ENCODE measurements at regions not wholly inside any gene's neighbourhood (a gene's known extent, or its start where the extent isn't known, plus 50 kb on each side); places are given as distances from the start of the nearest gene placed in this dataset.

DNA sequence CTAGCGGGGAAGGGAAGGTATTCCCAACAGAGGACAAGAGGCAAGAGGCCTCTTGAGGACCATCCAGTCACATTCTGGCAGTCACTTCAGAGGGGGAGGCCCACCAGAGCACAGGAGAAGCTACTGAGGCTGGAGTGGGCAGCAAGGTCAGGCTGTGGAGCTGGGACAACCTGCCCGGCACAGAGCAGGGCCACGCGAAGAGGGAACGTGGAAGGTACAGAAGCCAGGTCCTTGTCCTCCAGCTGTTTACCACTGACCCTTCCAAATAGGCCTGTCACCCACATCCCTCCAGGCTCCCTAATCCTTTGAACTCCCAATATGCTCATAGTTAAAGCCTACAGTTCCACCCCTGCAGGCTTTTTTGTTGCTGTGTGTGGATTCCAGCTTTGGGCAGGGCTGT lies 76.9 kb downstream of the IGLL1 start:
- H3K4me1 Mint-ChIP-seq = peaks cover 50% of the 10 kb centered on the region
- no peaks in the 10 kb centered on the region for H3K9me3 Mint-ChIP-seq
- H3K27me3 Mint-ChIP-seq (ENCODE audit: low read depth) = peaks cover 6% of the 10 kb centered on the region
- TF ChIP-seq, protein P1, sequence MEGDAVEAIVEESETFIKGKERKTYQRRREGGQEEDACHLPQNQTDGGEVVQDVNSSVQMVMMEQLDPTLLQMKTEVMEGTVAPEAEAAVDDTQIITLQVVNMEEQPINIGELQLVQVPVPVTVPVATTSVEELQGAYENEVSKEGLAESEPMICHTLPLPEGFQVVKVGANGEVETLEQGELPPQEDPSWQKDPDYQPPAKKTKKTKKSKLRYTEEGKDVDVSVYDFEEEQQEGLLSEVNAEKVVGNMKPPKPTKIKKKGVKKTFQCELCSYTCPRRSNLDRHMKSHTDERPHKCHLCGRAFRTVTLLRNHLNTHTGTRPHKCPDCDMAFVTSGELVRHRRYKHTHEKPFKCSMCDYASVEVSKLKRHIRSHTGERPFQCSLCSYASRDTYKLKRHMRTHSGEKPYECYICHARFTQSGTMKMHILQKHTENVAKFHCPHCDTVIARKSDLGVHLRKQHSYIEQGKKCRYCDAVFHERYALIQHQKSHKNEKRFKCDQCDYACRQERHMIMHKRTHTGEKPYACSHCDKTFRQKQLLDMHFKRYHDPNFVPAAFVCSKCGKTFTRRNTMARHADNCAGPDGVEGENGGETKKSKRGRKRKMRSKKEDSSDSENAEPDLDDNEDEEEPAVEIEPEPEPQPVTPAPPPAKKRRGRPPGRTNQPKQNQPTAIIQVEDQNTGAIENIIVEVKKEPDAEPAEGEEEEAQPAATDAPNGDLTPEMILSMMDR (IDR thresholded peaks at IDR 0.05; ENCODE audit: unreplicated experiment in 3 of 3) = no peak
- H3K27ac Mint-ChIP-seq = peak overlapping the region; percentile 70 to 98 (median 98)
- H3K4me3 Mint-ChIP-seq = no peak overlapping the region
- H3K36me3 Mint-ChIP-seq (ENCODE audit: low read depth) = no peaks in the 10 kb centered on the region

GRCh38 chr22:23501708-23502107 lies 78.4 kb downstream of the IGLL1 start:
- H3K4me3 Mint-ChIP-seq = no peak overlapping the region
- TF ChIP-seq, protein P1 (IDR thresholded peaks at IDR 0.05; ENCODE audit: unreplicated experiment in 3 of 3) = no peak
- H3K9me3 Mint-ChIP-seq = no peaks in the 10 kb centered on the region
- peaks cover 41% of the 10 kb centered on the region for H3K4me1 Mint-ChIP-seq
- peak overlapping the region in 1 of 3 experiments; percentile 85 for H3K27ac Mint-ChIP-seq
- H3K27me3 Mint-ChIP-seq (ENCODE audit: low read depth) = peaks cover 6% of the 10 kb centered on the region
- no peaks in the 10 kb centered on the region for H3K36me3 Mint-ChIP-seq (ENCODE audit: low read depth)

GRCh38 chr22:23501261-23501619 lies 78.8 kb downstream of the IGLL1 start:
- H3K27ac Mint-ChIP-seq = peak overlapping the region in 2 of 3 experiments; percentile 75 to 85
- peaks cover 6% of the 10 kb centered on the region for H3K27me3 Mint-ChIP-seq (ENCODE audit: low read depth)
- H3K36me3 Mint-ChIP-seq (ENCODE audit: low read depth) = no peaks in the 10 kb centered on the region
- no peak overlapping the region for H3K4me3 Mint-ChIP-seq
- H3K9me3 Mint-ChIP-seq = no peaks in the 10 kb centered on the region
- H3K4me1 Mint-ChIP-seq = peaks cover 41% of the 10 kb centered on the region
- TF ChIP-seq, protein P1 (IDR thresholded peaks at IDR 0.05; ENCODE audit: unreplicated experiment in 3 of 3) = no peak

DNA sequence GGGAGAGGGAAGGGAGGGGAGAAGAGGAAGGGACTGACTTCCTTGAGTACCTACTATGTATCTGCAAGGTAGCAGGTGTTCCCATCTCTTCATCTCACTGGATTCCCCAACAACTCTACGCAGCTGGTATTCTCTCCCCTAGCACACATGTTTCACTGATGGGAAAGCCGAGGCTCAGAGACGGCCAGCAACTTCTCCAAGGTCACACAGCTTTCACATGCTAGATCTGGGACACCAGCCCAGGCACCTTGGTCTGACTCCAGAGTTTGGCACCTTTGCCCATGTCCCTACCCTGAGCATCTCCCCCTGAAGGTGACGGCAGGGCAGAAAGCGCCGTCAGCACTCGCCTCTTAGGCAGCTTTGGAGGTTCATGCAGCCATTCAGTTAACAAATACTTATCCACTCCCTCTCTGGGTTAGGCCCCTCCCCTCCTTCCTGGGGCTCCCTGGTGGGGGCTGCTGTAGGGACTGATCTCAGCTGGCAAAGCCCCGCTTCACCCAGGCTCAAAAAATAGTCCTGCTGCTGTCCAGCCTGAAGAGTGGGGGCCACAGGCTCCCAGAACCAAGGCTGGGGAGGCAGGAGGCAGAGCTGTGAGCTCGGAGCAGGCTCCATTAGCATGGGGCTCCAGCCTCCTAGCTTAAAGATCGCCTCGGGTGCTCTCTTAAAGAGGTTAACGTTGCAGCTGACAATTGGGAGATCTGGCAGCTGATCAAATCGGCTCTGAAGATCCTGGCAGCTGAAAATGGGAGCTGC lies 79.4 kb downstream of the IGLL1 start:
- peaks cover 6% of the 10 kb centered on the region for H3K27me3 Mint-ChIP-seq (ENCODE audit: low read depth)
- peak overlapping the region in 2 of 3 experiments; percentile 85 to 87 for H3K27ac Mint-ChIP-seq
- no peaks in the 10 kb centered on the region for H3K9me3 Mint-ChIP-seq
- peaks cover 40% of the 10 kb centered on the region for H3K4me1 Mint-ChIP-seq
- no peak overlapping the region for H3K4me3 Mint-ChIP-seq
- TF ChIP-seq, protein P1 (IDR thresholded peaks at IDR 0.05; ENCODE audit: unreplicated experiment in 3 of 3) = no peak
- no peaks in the 10 kb centered on the region for H3K36me3 Mint-ChIP-seq (ENCODE audit: low read depth)

GRCh38 chr22:23499845-23500500 lies 80.1 kb downstream of the IGLL1 start:
- peaks cover 6% of the 10 kb centered on the region for H3K27me3 Mint-ChIP-seq (ENCODE audit: low read depth)
- peak overlapping the region in 2 of 3 experiments; percentile 71 to 85 for H3K27ac Mint-ChIP-seq
- peaks cover 37% of the 10 kb centered on the region for H3K4me1 Mint-ChIP-seq
- TF ChIP-seq, protein P1 (IDR thresholded peaks at IDR 0.05; ENCODE audit: unreplicated experiment in 3 of 3) = no peak
- no peaks in the 10 kb centered on the region for H3K9me3 Mint-ChIP-seq
- H3K36me3 Mint-ChIP-seq (ENCODE audit: low read depth) = no peaks in the 10 kb centered on the region
- no peak overlapping the region for H3K4me3 Mint-ChIP-seq
